ENCODE measurements at regions not wholly inside any gene's neighbourhood (a gene's known extent, or its start where the extent isn't known, plus 50 kb on each side); places are given as distances from the start of the nearest gene placed in this dataset.

- TF ChIP-seq ZNF614 (CRISPR knock-in tag; IDR thresholded peaks at IDR 0.05; ENCODE audit: borderline replicate concordance) (0 out of 2 replicates have a peak, but pooled peaks have one; percentile 32), KDM5B (CRISPR knock-in tag; IDR thresholded peaks at IDR 0.05; ENCODE audit: borderline replicate concordance) (no peak), NFATC3 (CRISPR knock-in tag; IDR thresholded peaks at IDR 0.05) (no peak), FOXK1 (CRISPR knock-in tag; IDR thresholded peaks at IDR 0.05; ENCODE audit: borderline replicate concordance, low read depth) (peak; percentile 82), ZNF576 (CRISPR knock-in tag; IDR thresholded peaks at IDR 0.05) (no peak), SMAD9 (CRISPR knock-in tag; IDR thresholded peaks at IDR 0.05) (no peak), SKI (IDR thresholded peaks at IDR 0.05; ENCODE audit: partially characterized antibody) (peak; percentile 57), ELF1 (CRISPR knock-in tag; IDR thresholded peaks at IDR 0.05) (no peak), AGO1 (IDR thresholded peaks at IDR 0.05; ENCODE audit: low read depth, low read length, poor library complexity, severe bottlenecking) (no peak), TAF15 (IDR thresholded peaks at IDR 0.05; ENCODE audit: low read depth, low read length, poor library complexity, severe bottlenecking) (no peak), SRY (CRISPR knock-in tag; IDR thresholded peaks at IDR 0.05) (no peak), TIGD3 (CRISPR knock-in tag; IDR thresholded peaks at IDR 0.05; ENCODE audit: borderline replicate concordance) (no peak), TRIM24 (CRISPR knock-in tag; IDR thresholded peaks at IDR 0.05) (no peak), IKZF1 (IDR thresholded peaks at IDR 0.05) (no peak), ZNF335 (CRISPR knock-in tag; IDR thresholded peaks at IDR 0.05) (0 out of 2 replicates have a peak, but pooled peaks have one; percentile 39), ERF (CRISPR knock-in tag; IDR thresholded peaks at IDR 0.05) (peak; percentile 51; the same call in 1 of the 2 replicates)
- TF ChIP-seq, protein P1, sequence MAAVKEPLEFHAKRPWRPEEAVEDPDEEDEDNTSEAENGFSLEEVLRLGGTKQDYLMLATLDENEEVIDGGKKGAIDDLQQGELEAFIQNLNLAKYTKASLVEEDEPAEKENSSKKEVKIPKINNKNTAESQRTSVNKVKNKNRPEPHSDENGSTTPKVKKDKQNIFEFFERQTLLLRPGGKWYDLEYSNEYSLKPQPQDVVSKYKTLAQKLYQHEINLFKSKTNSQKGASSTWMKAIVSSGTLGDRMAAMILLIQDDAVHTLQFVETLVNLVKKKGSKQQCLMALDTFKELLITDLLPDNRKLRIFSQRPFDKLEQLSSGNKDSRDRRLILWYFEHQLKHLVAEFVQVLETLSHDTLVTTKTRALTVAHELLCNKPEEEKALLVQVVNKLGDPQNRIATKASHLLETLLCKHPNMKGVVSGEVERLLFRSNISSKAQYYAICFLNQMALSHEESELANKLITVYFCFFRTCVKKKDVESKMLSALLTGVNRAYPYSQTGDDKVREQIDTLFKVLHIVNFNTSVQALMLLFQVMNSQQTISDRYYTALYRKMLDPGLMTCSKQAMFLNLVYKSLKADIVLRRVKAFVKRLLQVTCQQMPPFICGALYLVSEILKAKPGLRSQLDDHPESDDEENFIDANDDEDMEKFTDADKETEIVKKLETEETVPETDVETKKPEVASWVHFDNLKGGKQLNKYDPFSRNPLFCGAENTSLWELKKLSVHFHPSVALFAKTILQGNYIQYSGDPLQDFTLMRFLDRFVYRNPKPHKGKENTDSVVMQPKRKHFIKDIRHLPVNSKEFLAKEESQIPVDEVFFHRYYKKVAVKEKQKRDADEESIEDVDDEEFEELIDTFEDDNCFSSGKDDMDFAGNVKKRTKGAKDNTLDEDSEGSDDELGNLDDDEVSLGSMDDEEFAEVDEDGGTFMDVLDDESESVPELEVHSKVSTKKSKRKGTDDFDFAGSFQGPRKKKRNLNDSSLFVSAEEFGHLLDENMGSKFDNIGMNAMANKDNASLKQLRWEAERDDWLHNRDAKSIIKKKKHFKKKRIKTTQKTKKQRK (IDR thresholded peaks at IDR 0.05; ENCODE audit: low read length): no peak
- TF ChIP-seq, protein P2, sequence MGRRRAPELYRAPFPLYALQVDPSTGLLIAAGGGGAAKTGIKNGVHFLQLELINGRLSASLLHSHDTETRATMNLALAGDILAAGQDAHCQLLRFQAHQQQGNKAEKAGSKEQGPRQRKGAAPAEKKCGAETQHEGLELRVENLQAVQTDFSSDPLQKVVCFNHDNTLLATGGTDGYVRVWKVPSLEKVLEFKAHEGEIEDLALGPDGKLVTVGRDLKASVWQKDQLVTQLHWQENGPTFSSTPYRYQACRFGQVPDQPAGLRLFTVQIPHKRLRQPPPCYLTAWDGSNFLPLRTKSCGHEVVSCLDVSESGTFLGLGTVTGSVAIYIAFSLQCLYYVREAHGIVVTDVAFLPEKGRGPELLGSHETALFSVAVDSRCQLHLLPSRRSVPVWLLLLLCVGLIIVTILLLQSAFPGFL (CRISPR knock-in tag; IDR thresholded peaks at IDR 0.05): no peak
- TF ChIP-seq, protein P3, sequence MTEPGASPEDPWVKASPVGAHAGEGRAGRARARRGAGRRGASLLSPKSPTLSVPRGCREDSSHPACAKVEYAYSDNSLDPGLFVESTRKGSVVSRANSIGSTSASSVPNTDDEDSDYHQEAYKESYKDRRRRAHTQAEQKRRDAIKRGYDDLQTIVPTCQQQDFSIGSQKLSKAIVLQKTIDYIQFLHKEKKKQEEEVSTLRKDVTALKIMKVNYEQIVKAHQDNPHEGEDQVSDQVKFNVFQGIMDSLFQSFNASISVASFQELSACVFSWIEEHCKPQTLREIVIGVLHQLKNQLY (CRISPR knock-in tag; IDR thresholded peaks at IDR 0.05): 0 out of 2 replicates have a peak, but pooled peaks have one; percentile 49
- TF ChIP-seq, protein P4, sequence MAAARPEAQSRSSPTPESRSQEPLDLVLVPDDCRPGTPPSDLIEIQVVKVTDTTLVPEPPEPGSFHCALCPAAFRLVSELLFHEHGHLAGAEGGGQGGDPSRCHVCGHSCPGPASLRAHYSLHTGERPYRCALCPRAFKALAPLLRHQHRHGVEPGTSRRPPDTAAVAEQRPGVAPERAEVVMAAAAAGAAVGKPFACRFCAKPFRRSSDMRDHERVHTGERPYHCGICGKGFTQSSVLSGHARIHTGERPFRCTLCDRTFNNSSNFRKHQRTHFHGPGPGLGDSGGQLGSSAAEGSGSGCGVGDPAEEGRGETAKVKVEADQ (CRISPR knock-in tag; IDR thresholded peaks at IDR 0.05; ENCODE audit: borderline replicate concordance): peak; percentile 31; the same call in 1 of the 2 replicates
Measured at GRCh38 chr3:124654470-124654845, 75.8 kb upstream of the UMPS start (continued).

All from HepG2 (cell line).